ENCODE measurements at regions not wholly inside any gene's neighbourhood (a gene's known extent, or its start where the extent isn't known, plus 50 kb on each side); places are given as distances from the start of the nearest gene placed in this dataset.

DNA sequence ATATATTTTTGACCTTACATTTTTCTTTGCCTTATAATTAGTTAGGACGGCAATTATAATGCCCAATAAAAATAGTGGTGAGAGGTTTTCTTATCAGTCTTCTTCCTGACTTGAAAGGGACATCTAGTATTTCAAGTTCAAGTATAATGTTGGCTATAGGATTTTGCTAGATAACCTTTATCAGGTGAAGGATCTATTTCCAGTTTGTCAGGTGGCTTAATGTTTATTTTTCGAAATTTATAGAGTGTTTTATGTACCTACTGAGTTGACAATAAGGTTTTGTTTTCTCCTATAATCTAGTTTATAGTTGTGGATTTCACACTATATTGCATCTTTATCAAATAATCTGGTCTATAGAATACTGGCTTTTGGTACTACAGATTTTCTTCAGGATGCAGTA is 351.8 kb upstream of the FGF13 start:
- TF ChIP-seq, protein P1, sequence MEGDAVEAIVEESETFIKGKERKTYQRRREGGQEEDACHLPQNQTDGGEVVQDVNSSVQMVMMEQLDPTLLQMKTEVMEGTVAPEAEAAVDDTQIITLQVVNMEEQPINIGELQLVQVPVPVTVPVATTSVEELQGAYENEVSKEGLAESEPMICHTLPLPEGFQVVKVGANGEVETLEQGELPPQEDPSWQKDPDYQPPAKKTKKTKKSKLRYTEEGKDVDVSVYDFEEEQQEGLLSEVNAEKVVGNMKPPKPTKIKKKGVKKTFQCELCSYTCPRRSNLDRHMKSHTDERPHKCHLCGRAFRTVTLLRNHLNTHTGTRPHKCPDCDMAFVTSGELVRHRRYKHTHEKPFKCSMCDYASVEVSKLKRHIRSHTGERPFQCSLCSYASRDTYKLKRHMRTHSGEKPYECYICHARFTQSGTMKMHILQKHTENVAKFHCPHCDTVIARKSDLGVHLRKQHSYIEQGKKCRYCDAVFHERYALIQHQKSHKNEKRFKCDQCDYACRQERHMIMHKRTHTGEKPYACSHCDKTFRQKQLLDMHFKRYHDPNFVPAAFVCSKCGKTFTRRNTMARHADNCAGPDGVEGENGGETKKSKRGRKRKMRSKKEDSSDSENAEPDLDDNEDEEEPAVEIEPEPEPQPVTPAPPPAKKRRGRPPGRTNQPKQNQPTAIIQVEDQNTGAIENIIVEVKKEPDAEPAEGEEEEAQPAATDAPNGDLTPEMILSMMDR (conservative IDR thresholded peaks at IDR 0.05; ENCODE audit: low read depth in 2 of 2), result no peak
- TF ChIP-seq POLR2AphosphoS5 (IDR thresholded peaks at IDR 0.05; ENCODE audit: low read depth), result no peak
- TF ChIP-seq JUNB (IDR thresholded peaks at IDR 0.05; ENCODE audit: unreplicated experiment), result no peak
- TF ChIP-seq, protein P2, sequence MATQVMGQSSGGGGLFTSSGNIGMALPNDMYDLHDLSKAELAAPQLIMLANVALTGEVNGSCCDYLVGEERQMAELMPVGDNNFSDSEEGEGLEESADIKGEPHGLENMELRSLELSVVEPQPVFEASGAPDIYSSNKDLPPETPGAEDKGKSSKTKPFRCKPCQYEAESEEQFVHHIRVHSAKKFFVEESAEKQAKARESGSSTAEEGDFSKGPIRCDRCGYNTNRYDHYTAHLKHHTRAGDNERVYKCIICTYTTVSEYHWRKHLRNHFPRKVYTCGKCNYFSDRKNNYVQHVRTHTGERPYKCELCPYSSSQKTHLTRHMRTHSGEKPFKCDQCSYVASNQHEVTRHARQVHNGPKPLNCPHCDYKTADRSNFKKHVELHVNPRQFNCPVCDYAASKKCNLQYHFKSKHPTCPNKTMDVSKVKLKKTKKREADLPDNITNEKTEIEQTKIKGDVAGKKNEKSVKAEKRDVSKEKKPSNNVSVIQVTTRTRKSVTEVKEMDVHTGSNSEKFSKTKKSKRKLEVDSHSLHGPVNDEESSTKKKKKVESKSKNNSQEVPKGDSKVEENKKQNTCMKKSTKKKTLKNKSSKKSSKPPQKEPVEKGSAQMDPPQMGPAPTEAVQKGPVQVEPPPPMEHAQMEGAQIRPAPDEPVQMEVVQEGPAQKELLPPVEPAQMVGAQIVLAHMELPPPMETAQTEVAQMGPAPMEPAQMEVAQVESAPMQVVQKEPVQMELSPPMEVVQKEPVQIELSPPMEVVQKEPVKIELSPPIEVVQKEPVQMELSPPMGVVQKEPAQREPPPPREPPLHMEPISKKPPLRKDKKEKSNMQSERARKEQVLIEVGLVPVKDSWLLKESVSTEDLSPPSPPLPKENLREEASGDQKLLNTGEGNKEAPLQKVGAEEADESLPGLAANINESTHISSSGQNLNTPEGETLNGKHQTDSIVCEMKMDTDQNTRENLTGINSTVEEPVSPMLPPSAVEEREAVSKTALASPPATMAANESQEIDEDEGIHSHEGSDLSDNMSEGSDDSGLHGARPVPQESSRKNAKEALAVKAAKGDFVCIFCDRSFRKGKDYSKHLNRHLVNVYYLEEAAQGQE (IDR thresholded peaks at IDR 0.05; ENCODE audit: unreplicated experiment), result no peak
- TF ChIP-seq EZH2 (IDR thresholded peaks at IDR 0.05; ENCODE audit: low read depth, unreplicated experiment), result no peak
- no peak for TF ChIP-seq CREB1 (CRISPR knock-in tag; IDR thresholded peaks at IDR 0.05; ENCODE audit: low read depth)
- TF ChIP-seq STAT1 (IDR thresholded peaks at IDR 0.05; ENCODE audit: unreplicated experiment), result no peak
- no peak for TF ChIP-seq NANOG (IDR thresholded peaks at IDR 0.05; ENCODE audit: borderline replicate concordance)
- TF ChIP-seq EZH2phosphoT487 (IDR thresholded peaks at IDR 0.05; ENCODE audit: unreplicated experiment), result no peak
- TF ChIP-seq, protein P3, sequence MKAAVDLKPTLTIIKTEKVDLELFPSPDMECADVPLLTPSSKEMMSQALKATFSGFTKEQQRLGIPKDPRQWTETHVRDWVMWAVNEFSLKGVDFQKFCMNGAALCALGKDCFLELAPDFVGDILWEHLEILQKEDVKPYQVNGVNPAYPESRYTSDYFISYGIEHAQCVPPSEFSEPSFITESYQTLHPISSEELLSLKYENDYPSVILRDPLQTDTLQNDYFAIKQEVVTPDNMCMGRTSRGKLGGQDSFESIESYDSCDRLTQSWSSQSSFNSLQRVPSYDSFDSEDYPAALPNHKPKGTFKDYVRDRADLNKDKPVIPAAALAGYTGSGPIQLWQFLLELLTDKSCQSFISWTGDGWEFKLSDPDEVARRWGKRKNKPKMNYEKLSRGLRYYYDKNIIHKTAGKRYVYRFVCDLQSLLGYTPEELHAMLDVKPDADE (IDR thresholded peaks at IDR 0.05), result no peak
- TF ChIP-seq ZNF331 (CRISPR knock-in tag; IDR thresholded peaks at IDR 0.05; ENCODE audit: low read depth), result no peak
- TF ChIP-seq, protein P4, sequence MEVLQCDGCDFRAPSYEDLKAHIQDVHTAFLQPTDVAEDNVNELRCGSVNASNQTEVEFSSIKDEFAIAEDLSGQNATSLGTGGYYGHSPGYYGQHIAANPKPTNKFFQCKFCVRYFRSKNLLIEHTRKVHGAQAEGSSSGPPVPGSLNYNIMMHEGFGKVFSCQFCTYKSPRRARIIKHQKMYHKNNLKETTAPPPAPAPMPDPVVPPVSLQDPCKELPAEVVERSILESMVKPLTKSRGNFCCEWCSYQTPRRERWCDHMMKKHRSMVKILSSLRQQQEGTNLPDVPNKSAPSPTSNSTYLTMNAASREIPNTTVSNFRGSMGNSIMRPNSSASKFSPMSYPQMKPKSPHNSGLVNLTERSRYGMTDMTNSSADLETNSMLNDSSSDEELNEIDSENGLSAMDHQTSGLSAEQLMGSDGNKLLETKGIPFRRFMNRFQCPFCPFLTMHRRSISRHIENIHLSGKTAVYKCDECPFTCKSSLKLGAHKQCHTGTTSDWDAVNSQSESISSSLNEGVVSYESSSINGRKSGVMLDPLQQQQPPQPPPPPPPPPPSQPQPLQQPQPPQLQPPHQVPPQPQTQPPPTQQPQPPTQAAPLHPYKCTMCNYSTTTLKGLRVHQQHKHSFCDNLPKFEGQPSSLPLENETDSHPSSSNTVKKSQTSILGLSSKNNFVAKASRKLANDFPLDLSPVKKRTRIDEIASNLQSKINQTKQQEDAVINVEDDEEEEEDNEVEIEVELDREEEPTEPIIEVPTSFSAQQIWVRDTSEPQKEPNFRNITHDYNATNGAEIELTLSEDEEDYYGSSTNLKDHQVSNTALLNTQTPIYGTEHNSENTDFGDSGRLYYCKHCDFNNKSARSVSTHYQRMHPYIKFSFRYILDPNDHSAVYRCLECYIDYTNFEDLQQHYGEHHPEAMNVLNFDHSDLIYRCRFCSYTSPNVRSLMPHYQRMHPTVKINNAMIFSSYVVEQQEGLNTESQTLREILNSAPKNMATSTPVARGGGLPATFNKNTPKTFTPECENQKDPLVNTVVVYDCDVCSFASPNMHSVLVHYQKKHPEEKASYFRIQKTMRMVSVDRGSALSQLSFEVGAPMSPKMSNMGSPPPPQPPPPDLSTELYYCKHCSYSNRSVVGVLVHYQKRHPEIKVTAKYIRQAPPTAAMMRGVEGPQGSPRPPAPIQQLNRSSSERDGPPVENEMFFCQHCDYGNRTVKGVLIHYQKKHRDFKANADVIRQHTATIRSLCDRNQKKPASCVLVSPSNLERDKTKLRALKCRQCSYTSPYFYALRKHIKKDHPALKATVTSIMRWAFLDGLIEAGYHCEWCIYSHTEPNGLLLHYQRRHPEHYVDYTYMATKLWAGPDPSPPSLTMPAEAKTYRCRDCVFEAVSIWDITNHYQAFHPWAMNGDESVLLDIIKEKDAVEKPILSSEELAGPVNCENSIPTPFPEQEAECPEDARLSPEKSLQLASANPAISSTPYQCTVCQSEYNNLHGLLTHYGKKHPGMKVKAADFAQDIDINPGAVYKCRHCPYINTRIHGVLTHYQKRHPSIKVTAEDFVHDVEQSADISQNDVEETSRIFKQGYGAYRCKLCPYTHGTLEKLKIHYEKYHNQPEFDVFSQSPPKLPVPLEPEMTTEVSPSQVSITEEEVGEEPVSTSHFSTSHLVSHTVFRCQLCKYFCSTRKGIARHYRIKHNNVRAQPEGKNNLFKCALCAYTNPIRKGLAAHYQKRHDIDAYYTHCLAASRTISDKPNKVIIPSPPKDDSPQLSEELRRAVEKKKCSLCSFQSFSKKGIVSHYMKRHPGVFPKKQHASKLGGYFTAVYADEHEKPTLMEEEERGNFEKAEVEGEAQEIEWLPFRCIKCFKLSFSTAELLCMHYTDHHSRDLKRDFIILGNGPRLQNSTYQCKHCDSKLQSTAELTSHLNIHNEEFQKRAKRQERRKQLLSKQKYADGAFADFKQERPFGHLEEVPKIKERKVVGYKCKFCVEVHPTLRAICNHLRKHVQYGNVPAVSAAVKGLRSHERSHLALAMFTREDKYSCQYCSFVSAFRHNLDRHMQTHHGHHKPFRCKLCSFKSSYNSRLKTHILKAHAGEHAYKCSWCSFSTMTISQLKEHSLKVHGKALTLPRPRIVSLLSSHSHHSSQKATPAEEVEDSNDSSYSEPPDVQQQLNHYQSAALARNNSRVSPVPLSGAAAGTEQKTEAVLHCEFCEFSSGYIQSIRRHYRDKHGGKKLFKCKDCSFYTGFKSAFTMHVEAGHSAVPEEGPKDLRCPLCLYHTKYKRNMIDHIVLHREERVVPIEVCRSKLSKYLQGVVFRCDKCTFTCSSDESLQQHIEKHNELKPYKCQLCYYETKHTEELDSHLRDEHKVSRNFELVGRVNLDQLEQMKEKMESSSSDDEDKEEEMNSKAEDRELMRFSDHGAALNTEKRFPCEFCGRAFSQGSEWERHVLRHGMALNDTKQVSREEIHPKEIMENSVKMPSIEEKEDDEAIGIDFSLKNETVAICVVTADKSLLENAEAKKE (CRISPR knock-in tag; IDR thresholded peaks at IDR 0.05), result no peak
- no peak for TF ChIP-seq ZNF114 (CRISPR knock-in tag; IDR thresholded peaks at IDR 0.05)
